NT2/D1 (cell line): ENCODE measurements at regions not wholly inside any gene's neighbourhood (a gene's known extent, or its start where the extent isn't known, plus 50 kb on each side); places are given as distances from the start of the nearest gene placed in this dataset.

Source experiments
- DNase-seq: peaks from one replicate; pipeline ENCODE4 v3.0.0-alpha.2; 2011; ENCODE audit warnings: low read depth, low spot score
- H3K27me3 ChIP-seq: 2 replicates; pipeline ENCODE4 v1.6.0; 2011; ENCODE audit warnings: mild to moderate bottlenecking; ENCODE audit not compliant: insufficient read length, insufficient read depth
- H3K36me3 ChIP-seq: 2 replicates; pipeline ENCODE4 v1.6.1; 2011; ENCODE audit warnings: mild to moderate bottlenecking, low read length, mixed read lengths; ENCODE audit not compliant: insufficient read depth, insufficient read length
- H3K4me1 ChIP-seq: 2 replicates; pipeline ENCODE4 v1.5.1; 2011; ENCODE audit not compliant: insufficient read depth, insufficient read length
- H3K4me3 ChIP-seq: 2 replicates; pipeline ENCODE4 v1.5.1; 2011; ENCODE audit warnings: low read depth; ENCODE audit not compliant: insufficient read length
- H3K9ac ChIP-seq: 2 replicates; pipeline ENCODE4 v1.6.0; 2011; ENCODE audit warnings: low read depth; ENCODE audit not compliant: insufficient read length
- H3K9me3 ChIP-seq: 2 replicates; pipeline ENCODE4 v1.5.1; 2011; ENCODE audit warnings: mild to moderate bottlenecking, low read length; ENCODE audit not compliant: insufficient read depth
- SUZ12 ChIP-seq: IDR thresholded peaks from 2 replicates; pipeline ENCODE4 v1.6.1; 2011; ENCODE audit not compliant: insufficient read length, insufficient read depth; ENCODE audit errors: extremely low read depth
- YY1 ChIP-seq: IDR thresholded peaks from 2 replicates; pipeline ENCODE4 v1.6.1; 2011; ENCODE audit not compliant: insufficient read length, insufficient read depth
- ZNF274 ChIP-seq: IDR thresholded peaks from 2 replicates; pipeline ENCODE4 v1.6.1; 2011; ENCODE audit warnings: mild to moderate bottlenecking, low read depth, low read length

- Histone ChIP-seq H3K36me3 (no peaks in the 10 kb centered on the region), H3K4me1 (no peaks in the 10 kb centered on the region), H3K9me3 (no peaks in the 10 kb centered on the region), H3K9ac (no peak overlapping the region), H3K27me3 (no peaks in the 10 kb centered on the region), H3K4me3 (no peak overlapping the region)
- TF ChIP-seq SUZ12 (no peak), ZNF274 (no peak), YY1 (no peak)
- no peak for DNase-seq
Observed at GRCh38 chr20:6845141-6845540, 77.7 kb downstream of the BMP2 start.

- H3K9ac ChIP-seq: no peak overlapping the region
- no peaks in the 10 kb centered on the region for H3K27me3 ChIP-seq
- no peaks in the 10 kb centered on the region for H3K36me3 ChIP-seq
- H3K4me3 ChIP-seq: no peak overlapping the region
- no peaks in the 10 kb centered on the region for H3K9me3 ChIP-seq
- no peak for DNase-seq
- TF ChIP-seq YY1 (no peak), ZNF274 (no peak), SUZ12 (no peak)
- H3K4me1 ChIP-seq: no peaks in the 10 kb centered on the region
Observed at GRCh38 chr20:6848041-6848440, 80.6 kb downstream of the BMP2 start.

GRCh38 chr20:6848992-6849391 lies 81.5 kb downstream of the BMP2 start:
- DNase-seq: no peak
- no peaks in the 10 kb centered on the region for H3K9me3 ChIP-seq
- no peak for TF ChIP-seq ZNF274
- no peak overlapping the region for H3K9ac ChIP-seq
- no peaks in the 10 kb centered on the region for H3K36me3 ChIP-seq
- no peak overlapping the region for H3K4me3 ChIP-seq
- H3K4me1 ChIP-seq: no peaks in the 10 kb centered on the region
- no peaks in the 10 kb centered on the region for H3K27me3 ChIP-seq

GRCh38 chr20:6851136-6851535 lies 83.7 kb downstream of the BMP2 start:
- TF ChIP-seq ZNF274: no peak
- TF ChIP-seq YY1: no peak
- no peak for TF ChIP-seq SUZ12
- Histone ChIP-seq H3K4me3 (no peak overlapping the region), H3K9ac (no peak overlapping the region), H3K36me3 (no peaks in the 10 kb centered on the region), H3K4me1 (no peaks in the 10 kb centered on the region), H3K27me3 (no peaks in the 10 kb centered on the region), H3K9me3 (no peaks in the 10 kb centered on the region)
- DNase-seq: no peak

- Histone ChIP-seq H3K27me3 (no peaks in the 10 kb centered on the region), H3K9me3 (no peaks in the 10 kb centered on the region), H3K9ac (no peak overlapping the region), H3K4me3 (no peak overlapping the region), H3K36me3 (no peaks in the 10 kb centered on the region), H3K4me1 (no peaks in the 10 kb centered on the region)
- TF ChIP-seq YY1: no peak
- TF ChIP-seq ZNF274: no peak
- TF ChIP-seq SUZ12: no peak
- DNase-seq: no peak
Observed at GRCh38 chr20:6852478-6852877, 85.0 kb downstream of the BMP2 start.

GRCh38 chr20:6855104-6855503 lies 87.6 kb downstream of the BMP2 start:
- H3K27me3 ChIP-seq: no peaks in the 10 kb centered on the region
- no peaks in the 10 kb centered on the region for H3K36me3 ChIP-seq
- no peak for DNase-seq
- TF ChIP-seq SUZ12 (no peak), YY1 (no peak), ZNF274 (no peak)
- H3K4me1 ChIP-seq: no peaks in the 10 kb centered on the region
- H3K9ac ChIP-seq: no peak overlapping the region
- no peaks in the 10 kb centered on the region for H3K9me3 ChIP-seq
- no peak overlapping the region for H3K4me3 ChIP-seq

- no peak for DNase-seq
- Histone ChIP-seq H3K27me3 (no peaks in the 10 kb centered on the region), H3K4me1 (no peaks in the 10 kb centered on the region), H3K9ac (no peak overlapping the region), H3K4me3 (no peak overlapping the region), H3K36me3 (no peaks in the 10 kb centered on the region), H3K9me3 (no peaks in the 10 kb centered on the region)
- TF ChIP-seq YY1 (no peak), SUZ12 (no peak), ZNF274 (no peak)
Observed at GRCh38 chr20:6855796-6856195, 88.3 kb downstream of the BMP2 start.

GRCh38 chr20:6857927-6858326 lies 90.4 kb downstream of the BMP2 start:
- no peaks in the 10 kb centered on the region for H3K36me3 ChIP-seq
- DNase-seq: no peak

More at GRCh38 chr20:6857927-6858326, 90.4 kb downstream of the BMP2 start:
- H3K27me3 ChIP-seq: no peaks in the 10 kb centered on the region
- no peak overlapping the region for H3K9ac ChIP-seq
- H3K4me1 ChIP-seq: no peaks in the 10 kb centered on the region
- no peak for TF ChIP-seq ZNF274
- no peak for TF ChIP-seq YY1
- TF ChIP-seq SUZ12: no peak
- no peak overlapping the region for H3K4me3 ChIP-seq
- no peaks in the 10 kb centered on the region for H3K9me3 ChIP-seq
